Heart right ventricle (tissue), 16 donors: ENCODE measurements at regions not wholly inside any gene's neighbourhood (a gene's known extent, or its start where the extent isn't known, plus 50 kb on each side); places are given as distances from the start of the nearest gene placed in this dataset.
"Not testable (repeated sequence)": the region's sequence is repeated elsewhere in the genome, so short reads cannot be mapped to it uniquely, and the experiment has no call there.

Source experiments
- ATAC-seq, 8 donors: fragments of 200-7000 bp; cut with Tn5 transposase; one replicate each; pipeline ENCODE4 v1.9.1; 2020; ENCODE audit warnings: mild to moderate bottlenecking in 8 of 8, moderate library complexity in 8 of 8, moderate number of reproducible peaks in 1 of 8
- DNase-seq, 2 donors: peaks; one replicate each; pipeline ENCODE4 v3.0.0-alpha.2; 2020
- H3K27ac ChIP-seq, 10 donors: fragments of 200-600 bp; sonication (generic) in 2 of 10; one replicate each; pipeline versions ENCODE4 v1.5.0 to v1.8.0; 2020 to 2022; ENCODE audit warnings: mild to moderate bottlenecking in 3 of 10
- H3K27me3 ChIP-seq, 7 donors: fragments of 200-600 bp; one replicate each; pipeline ENCODE4 v1.8.0; 2021 to 2022; ENCODE audit warnings: mild to moderate bottlenecking in 2 of 7
- H3K36me3 ChIP-seq, 9 donors: fragments of 200-600 bp; sonication (generic) in 1 of 9; one replicate each; pipeline versions ENCODE4 v1.5.0 to v1.8.0; 2020 to 2022; ENCODE audit warnings: mild to moderate bottlenecking in 2 of 9
- H3K4me1 ChIP-seq, 9 donors: fragments of 200-600 bp; sonication (generic) in 1 of 9; one replicate each; pipeline versions ENCODE4 v1.5.0 to v1.8.0; 2020 to 2022; ENCODE audit warnings: mild to moderate bottlenecking in 4 of 9
- H3K4me3 ChIP-seq, 10 donors: fragments of 200-600 bp; sonication (generic) in 2 of 10; one replicate each; pipeline versions ENCODE4 v1.5.0 to v1.8.0; 2020 to 2022; ENCODE audit warnings: mild to moderate bottlenecking in 7 of 10, moderate library complexity in 2 of 10
- H3K9me3 ChIP-seq, 11 donors: fragments of 200-600 bp in 10 of 11; sonication (generic) in 2 of 11; one replicate each; pipeline versions ENCODE4 v1.5.0 to v1.8.0; 2013 to 2022; ENCODE audit warnings: mild to moderate bottlenecking in 2 of 11, control low read depth in 1 of 11, moderate library complexity in 1 of 11
- WGBS, 2 donors: extraction: QIAGEN DNeasy Blood & Tissue Kit; methylation state at CpG; one replicate each; pipeline ENCODE4 v1.1.7; 2013; ENCODE audit warnings: inconsistent platforms in 1 of 2; 5-methylcytosine and 5-hydroxymethylcytosine counted together
- intact Hi-C, 10 donors: fragments of 100-400 bp; cut with DNase I; formaldehyde crosslinking; loops; one replicate each; pipeline versions ENCODE4 v1.11.1 to v1.14.2; 2022
- TF ChIP-seq, protein P1 (sequence below), 9 donors: fragments of 200-600 bp; sonication (generic) in 2 of 9; IDR thresholded peaks; one replicate each; pipeline versions ENCODE4 v1.5.0 to v1.8.0; 2021 to 2022; ENCODE audit warnings: antibody characterized with exemption in 9 of 9, mild to moderate bottlenecking in 5 of 9, moderate library complexity in 1 of 9
- donor health status: Arrhythmogenic right ventricular cardiomyopathy.
- donor health status: ischemic (EF 13 %, LVEDD 7.1; RV severe dilation, severe dysfunction).
- donor health status: healthy with polysubstance abuse.
- donor health status: DM: no; HTN: yes; CAD: no.
- donor health status: DM: no; HTN: no; CAD: no.
- donor health status: ischemic (EF 25% LVEDD 6.9; RV normal size, moderate dysfunction).
- donor health status: ischemic (EF 25% LVEDD 5.7; RV mildly dilated, moderate dysfunction).
- donor health status: healthy.
- donor health status: DM: yes; HTN: yes; CAD: no.
- donor health status: Ischemic cardiomyopathy.
- donor health status: ischemic (EF 35%, LVEDD 5.7; RV mildly dilated, moderate dysfunction).
- donor health status: nonischemic (EF 11% LVEDD 7.7; RV severe dilation, severe dysfunction).
- donor health status: DM: yes; HTN: yes; CAD: no.
- donor health status: PGD.
- donor health status: ischemic (EF 29% LVEDD 5.4; RV normal size, mild dysfunction).
- donor health status: nonischemic (EF 23%, LVEDD 6.1; RV moderate dilation, normal function).

DNA sequence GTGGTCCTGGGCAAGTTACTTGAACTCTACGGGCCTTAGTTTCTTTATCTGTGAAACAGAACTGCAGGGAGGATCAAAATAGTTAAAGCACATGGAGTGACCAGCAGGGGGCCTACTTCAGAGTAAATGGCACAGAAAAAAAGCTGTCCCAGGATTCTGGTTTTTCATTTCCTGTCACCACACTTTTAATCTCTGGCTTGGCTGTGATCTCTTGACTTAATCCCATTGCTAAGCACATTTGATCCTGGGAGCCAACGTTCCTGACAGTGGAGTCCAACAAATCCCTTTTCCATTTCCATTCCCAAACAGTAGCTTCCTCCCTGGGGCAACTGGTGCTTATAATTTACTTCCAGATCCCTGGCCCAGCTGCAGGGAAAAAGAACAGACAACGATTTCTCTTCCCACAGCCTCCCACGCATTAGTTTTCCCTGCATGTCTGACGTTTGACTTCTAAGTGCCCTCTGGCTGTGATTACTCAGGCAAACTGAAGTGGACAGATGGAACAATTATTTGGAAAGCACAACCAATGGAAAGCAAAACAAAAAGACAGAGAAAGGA lies 136.5 kb upstream of the STK32A start:
- intact Hi-C loops: loop anchor here in 2 of 10 donors (10.0 kb wide), 2 partner anchors 86 to 96 kb away; no protein-coding TSS in a partner anchor
- peaks cover 0 to 11% (median 0%) of the 10 kb centered on the region in 7 donors for H3K27me3 ChIP-seq
- 3 to 8% methylated on average over 5 of the region's 5 CpGs for WGBS, 2 donors
- H3K4me1 ChIP-seq: peaks cover 0 to 12% (median 0%) of the 10 kb centered on the region in 9 donors
- TF ChIP-seq, protein P1, sequence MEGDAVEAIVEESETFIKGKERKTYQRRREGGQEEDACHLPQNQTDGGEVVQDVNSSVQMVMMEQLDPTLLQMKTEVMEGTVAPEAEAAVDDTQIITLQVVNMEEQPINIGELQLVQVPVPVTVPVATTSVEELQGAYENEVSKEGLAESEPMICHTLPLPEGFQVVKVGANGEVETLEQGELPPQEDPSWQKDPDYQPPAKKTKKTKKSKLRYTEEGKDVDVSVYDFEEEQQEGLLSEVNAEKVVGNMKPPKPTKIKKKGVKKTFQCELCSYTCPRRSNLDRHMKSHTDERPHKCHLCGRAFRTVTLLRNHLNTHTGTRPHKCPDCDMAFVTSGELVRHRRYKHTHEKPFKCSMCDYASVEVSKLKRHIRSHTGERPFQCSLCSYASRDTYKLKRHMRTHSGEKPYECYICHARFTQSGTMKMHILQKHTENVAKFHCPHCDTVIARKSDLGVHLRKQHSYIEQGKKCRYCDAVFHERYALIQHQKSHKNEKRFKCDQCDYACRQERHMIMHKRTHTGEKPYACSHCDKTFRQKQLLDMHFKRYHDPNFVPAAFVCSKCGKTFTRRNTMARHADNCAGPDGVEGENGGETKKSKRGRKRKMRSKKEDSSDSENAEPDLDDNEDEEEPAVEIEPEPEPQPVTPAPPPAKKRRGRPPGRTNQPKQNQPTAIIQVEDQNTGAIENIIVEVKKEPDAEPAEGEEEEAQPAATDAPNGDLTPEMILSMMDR (IDR thresholded peaks at IDR 0.05): peak; percentile 15 to 63 (median 46)
- H3K36me3 ChIP-seq: no peaks in the 10 kb centered on the region
- no peaks in the 10 kb centered on the region for H3K9me3 ChIP-seq
- H3K27ac ChIP-seq: no peak overlapping the region
- DNase-seq (peak in 1 of 2 donors; percentile 41), ATAC-seq (peak; percentile 34 to 89 (median 62))
- no peak overlapping the region for H3K4me3 ChIP-seq

DNA sequence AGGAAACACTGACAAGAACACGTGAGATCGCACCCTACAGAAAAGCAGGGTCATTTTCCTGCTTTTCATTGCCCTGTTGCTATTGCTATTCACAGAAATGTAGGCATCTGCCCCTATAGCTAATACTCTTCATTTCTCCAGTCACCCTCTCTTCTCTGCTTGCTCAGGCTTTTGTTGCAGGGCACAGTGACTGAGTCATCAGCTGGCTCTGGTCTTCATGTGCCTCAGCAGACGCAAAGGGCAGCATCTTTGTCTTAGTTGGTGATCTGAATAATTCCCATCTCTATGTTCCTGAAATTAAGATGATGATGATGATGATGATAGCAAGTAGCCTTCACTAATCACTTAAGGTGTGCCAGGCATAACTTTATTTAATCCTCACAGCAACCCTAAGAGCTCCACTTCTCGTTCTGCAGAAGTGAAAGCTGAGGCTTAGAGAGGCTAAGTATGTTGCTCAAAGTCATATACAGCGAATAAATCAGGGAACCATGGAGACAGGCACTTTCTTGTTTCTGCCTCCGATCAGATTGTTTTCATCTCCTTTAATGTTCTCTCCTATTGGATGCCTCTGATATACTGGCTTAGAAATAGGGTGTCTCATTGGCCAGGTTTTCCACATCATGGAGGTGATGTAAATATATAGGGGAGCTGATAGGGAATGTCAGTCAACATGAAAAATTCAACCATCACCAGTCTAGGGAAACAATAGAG lies 133.0 kb upstream of the STK32A start:
- intact Hi-C loops: loop anchor here in 2 of 10 donors (10.0 kb wide), 1 partner anchor 83 kb away; no protein-coding TSS in a partner anchor
- ATAC-seq (no peak), DNase-seq (no peak)
- H3K4me1 ChIP-seq: peaks cover 0 to 12% (median 0%) of the 10 kb centered on the region in 9 donors
- TF ChIP-seq, protein P1 (IDR thresholded peaks at IDR 0.05): no peak
- H3K9me3 ChIP-seq: no peaks in the 10 kb centered on the region
- no peaks in the 10 kb centered on the region for H3K27me3 ChIP-seq
- H3K4me3 ChIP-seq: no peak overlapping the region
- H3K27ac ChIP-seq: no peak overlapping the region
- no peaks in the 10 kb centered on the region for H3K36me3 ChIP-seq
- WGBS, 2 donors: 83% methylated on average over 6 of the region's 6 CpGs

DNA sequence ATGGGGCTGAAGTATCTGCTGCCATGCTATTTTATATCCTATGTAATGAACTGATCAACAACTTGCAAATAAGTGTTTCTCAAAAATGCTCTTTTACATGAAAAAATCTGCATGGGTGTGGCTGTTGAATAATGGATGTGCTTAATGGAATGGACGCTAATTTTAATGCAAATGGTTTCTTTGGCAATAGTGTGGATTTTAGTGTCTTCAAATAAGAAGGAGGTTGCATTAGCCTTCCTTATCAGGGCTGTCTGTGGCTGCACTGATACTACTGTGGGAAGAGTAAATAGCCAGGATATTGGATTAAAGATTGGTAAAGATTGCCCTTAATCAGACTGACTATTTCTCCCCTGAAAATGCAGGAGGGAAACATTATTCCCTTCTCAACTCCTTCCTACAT lies 121.9 kb upstream of the STK32A start:
- Histone ChIP-seq H3K27ac (no peak overlapping the region), H3K36me3 (no peaks in the 10 kb centered on the region), H3K4me1 (no peaks in the 10 kb centered on the region), H3K9me3 (no peaks in the 10 kb centered on the region), H3K27me3 (no peaks in the 10 kb centered on the region), H3K4me3 (no peak overlapping the region)
- no peak for ATAC-seq
- WGBS, 2 donors: 66 to 70% methylated on average over 1 of the region's 1 CpG
- intact Hi-C loops: no loop called here
- TF ChIP-seq, protein P1 (IDR thresholded peaks at IDR 0.05): no peak
- no peak for DNase-seq

DNA sequence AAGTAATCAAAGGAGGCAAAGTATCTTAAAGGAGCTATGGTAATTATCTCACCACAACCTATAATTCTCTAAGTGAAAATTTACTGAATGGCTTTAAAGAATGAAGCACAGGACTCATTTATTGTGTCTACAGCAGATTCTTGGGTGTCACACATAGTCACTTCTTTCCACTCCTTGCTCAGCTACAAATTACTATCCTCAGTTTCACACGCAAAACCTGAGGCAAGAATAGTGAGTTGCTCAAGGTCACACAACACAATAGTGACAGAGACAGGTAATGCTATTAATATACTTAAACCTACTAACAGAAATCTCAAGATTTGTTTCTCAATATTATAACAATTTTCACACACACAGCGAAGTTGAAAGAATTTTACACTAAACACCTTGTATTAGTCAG lies 120.9 kb upstream of the STK32A start:
- Histone ChIP-seq H3K4me1 (no peaks in the 10 kb centered on the region), H3K36me3 (no peaks in the 10 kb centered on the region), H3K9me3 (peaks cover 0 to 10% (median 0%) of the 10 kb centered on the region in 11 donors), H3K27ac (no peak overlapping the region), H3K4me3 (no peak overlapping the region), H3K27me3 (no peaks in the 10 kb centered on the region)
- intact Hi-C loops: no loop called here
- no peak for DNase-seq
- TF ChIP-seq, protein P1 (IDR thresholded peaks at IDR 0.05): no peak
- whole genome bisulfite sequencing, 2 donors: 82 to 85% methylated on average over 2 of the region's 2 CpGs
- ATAC-seq: no peak

DNA sequence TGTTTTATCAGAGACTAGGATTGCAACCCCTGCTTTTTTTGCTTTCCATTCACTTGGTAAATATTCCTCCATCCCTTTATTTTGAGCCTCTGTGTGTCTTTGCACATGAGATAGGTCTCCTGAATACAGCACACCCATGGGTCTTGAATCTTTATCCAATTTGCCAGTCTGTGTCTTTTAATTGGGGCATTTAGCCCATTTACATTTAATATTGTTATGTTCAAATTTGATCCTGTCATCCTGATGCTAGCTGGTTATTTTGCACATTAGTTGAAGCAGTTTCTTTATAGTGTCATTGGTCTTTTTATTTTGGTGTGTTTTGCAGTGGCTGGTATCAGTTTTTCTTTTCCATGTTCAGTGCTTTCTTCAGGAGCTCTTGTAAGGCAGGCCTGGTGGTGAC lies 95.1 kb upstream of the STK32A start:
- not testable (repeated sequence) for ATAC-seq, H3K4me1 ChIP-seq

More for the DNA sequence above, 95.1 kb upstream of the STK32A start:
- H3K4me3 ChIP-seq, H3K36me3 ChIP-seq, H3K27ac ChIP-seq, DNase-seq, H3K27me3 ChIP-seq, intact Hi-C loops: not testable (repeated sequence)
- peaks cover 0 to 57% (median 24%) of the 10 kb centered on the region in 11 donors for H3K9me3 ChIP-seq
